22Rv1 (cell line): ENCODE measurements at regions not wholly inside any gene's neighbourhood (a gene's known extent, or its start where the extent isn't known, plus 50 kb on each side); places are given as distances from the start of the nearest gene placed in this dataset.

ENCODE experiments used
- H3K27ac ChIP-seq: fragments of 450-650 bp; 2 replicates; pipeline ENCODE4 v1.5.1; 2017
- ZFX ChIP-seq: fragments of 450-650 bp; IDR thresholded peaks from 2 replicates; pipeline ENCODE4 v1.6.1; 2017; ENCODE audit warnings: antibody characterized with exemption, borderline replicate concordance
- TF ChIP-seq, protein P1 (sequence below): fragments of 450-650 bp; IDR thresholded peaks from 2 replicates; pipeline ENCODE4 v1.5.1; 2017; ENCODE audit warnings: mild to moderate bottlenecking

GRCh38 chr17:12406623-12407215, 259.0 kb upstream of the MYOCD start:
- TF ChIP-seq, protein P1, sequence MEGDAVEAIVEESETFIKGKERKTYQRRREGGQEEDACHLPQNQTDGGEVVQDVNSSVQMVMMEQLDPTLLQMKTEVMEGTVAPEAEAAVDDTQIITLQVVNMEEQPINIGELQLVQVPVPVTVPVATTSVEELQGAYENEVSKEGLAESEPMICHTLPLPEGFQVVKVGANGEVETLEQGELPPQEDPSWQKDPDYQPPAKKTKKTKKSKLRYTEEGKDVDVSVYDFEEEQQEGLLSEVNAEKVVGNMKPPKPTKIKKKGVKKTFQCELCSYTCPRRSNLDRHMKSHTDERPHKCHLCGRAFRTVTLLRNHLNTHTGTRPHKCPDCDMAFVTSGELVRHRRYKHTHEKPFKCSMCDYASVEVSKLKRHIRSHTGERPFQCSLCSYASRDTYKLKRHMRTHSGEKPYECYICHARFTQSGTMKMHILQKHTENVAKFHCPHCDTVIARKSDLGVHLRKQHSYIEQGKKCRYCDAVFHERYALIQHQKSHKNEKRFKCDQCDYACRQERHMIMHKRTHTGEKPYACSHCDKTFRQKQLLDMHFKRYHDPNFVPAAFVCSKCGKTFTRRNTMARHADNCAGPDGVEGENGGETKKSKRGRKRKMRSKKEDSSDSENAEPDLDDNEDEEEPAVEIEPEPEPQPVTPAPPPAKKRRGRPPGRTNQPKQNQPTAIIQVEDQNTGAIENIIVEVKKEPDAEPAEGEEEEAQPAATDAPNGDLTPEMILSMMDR = no peak
- no peak for TF ChIP-seq ZFX
- no peak overlapping the region for H3K27ac ChIP-seq

GRCh38 chr17:12407495-12408252, 258.0 kb upstream of the MYOCD start:
- H3K27ac ChIP-seq = no peak overlapping the region
- no peak for TF ChIP-seq ZFX
- TF ChIP-seq, protein P1 = no peak

DNA sequence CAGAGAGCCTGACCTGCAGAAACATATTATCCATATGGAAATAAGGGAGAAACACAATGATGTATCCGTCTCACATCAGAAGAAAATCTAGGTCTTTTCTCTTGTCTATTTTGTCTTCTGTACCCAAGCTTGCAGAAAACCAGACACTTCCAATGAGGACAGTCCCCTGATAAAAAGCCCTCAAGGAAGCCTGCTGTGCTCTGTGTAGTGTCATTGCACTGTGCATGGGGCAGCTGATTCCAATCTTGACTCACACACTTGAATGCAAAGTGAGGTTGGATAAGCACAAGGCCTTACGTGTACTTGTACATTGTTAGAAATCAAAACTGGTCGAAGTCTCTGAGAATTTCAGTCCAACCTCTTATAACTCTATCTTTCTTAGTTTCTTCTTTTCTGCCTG, 256.6 kb upstream of the MYOCD start:
- H3K27ac ChIP-seq = no peak overlapping the region
- TF ChIP-seq, protein P1 = no peak
- TF ChIP-seq ZFX = no peak

- TF ChIP-seq ZFX = no peak
- TF ChIP-seq, protein P1 = no peak
- H3K27ac ChIP-seq = no peak overlapping the region
These were observed 255.0 kb upstream of the MYOCD start for GRCh38 chr17:12410717-12411116.

- TF ChIP-seq, protein P1 = no peak
- TF ChIP-seq ZFX = no peak
- H3K27ac ChIP-seq = no peak overlapping the region
These were observed 250.7 kb upstream of the MYOCD start for GRCh38 chr17:12415031-12415430.

DNA sequence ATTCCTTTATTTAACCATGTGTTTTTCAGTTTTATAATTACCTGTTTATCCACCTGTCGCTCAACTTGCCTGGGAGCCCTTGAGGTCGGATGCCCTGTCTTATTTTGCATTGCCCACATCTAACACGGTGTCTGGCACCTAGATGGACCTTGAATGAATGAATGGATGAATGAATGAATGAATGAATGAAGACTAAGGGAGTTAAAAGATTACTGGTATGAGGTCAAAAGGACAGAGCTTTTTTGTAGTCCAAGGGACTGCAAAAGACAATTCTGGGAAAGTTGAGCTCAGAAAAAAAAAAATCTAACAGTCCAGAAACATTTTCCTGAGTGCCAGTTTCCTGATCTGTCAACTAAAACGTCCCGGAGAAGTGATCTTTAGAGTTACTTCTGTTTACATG, 244.6 kb upstream of the MYOCD start:
- H3K27ac ChIP-seq = no peak overlapping the region
- TF ChIP-seq ZFX = no peak
- TF ChIP-seq, protein P1 = no peak

DNA sequence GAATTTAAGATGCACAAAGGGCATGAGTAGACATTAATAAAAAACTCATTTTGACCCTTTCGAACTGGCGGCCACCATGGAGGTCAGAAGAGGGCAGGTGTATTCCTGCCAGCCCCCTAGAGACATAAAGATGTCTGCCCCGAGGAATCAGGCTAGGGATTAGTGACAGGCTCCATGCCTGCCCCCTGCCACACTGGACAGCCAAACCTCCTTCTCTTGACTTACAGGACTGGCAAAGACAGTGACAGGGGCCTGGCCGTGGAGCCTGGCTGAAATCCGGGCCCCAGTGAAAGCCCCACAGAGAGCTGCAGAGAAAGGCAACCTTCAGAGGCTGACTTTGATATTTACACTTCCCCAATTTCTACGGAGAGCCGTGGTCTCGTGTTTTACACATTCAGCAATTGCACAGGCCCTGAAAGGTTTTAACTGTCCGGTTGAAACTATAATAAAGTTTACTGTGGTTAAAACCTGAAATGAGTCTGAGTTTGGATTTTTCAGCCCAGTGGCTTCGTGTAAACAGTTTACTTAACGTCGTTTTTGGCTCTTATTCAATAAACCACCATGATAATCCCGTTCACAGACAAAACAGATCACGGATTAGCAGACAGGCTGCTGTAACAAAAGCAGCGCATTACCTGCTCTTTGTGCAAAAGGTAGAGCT, 243.9 kb upstream of the MYOCD start:
- TF ChIP-seq, protein P1 = no peak
- TF ChIP-seq ZFX = no peak
- no peak overlapping the region for H3K27ac ChIP-seq
